A549 (cell line): ENCODE measurements at regions not wholly inside any gene's neighbourhood (a gene's known extent, or its start where the extent isn't known, plus 50 kb on each side); places are given as distances from the start of the nearest gene placed in this dataset.

ENCODE experiments used
- ATAC-seq, 2 experiments: fragments of 200-7000 bp in 1 of 2; fragments of >200 bp in 1 of 2; cut with Nextera tagmentation in 1 of 2; cut with Tn5 transposase in 1 of 2; 3 replicates each; pipeline versions ENCODE4 v1.8.0 to v1.9.1; 2018 to 2020; ENCODE audit warnings: mild to moderate bottlenecking in 1 of 2, moderate library complexity in 1 of 2
- CTCF ChIA-PET: fragments of 300-600 bp; sonication (Branson Sonifier 250); formaldehyde crosslinking; extraction: SDS; loops from one replicate; lab custom pipeline; 2021; ENCODE audit warnings: antibody characterized with exemption, inconsistent platforms; lab: Yijun Ruan, JAX
- POLR2A ChIA-PET: fragments of 350-600 bp; formaldehyde crosslinking; extraction: SDS; loops from one replicate; lab custom pipeline; 2021; ENCODE audit warnings: antibody characterized with exemption, inconsistent platforms; lab: Yijun Ruan, JAX
- DNase-seq, 2 experiments: peaks; one replicate each; pipeline versions ENCODE4 v3.0.0 to v3.0.0-alpha.2; 2011 to 2016; ENCODE audit warnings: low read depth in 1 of 2, low spot score in 1 of 2
- FAIRE-seq: peaks from 2 replicates; lab custom pipeline; 2011; peaks lifted over from hg19 to GRCh38; lab: Jason Lieb, UNC
- H3K27ac ChIP-seq, 2 experiments: fragments of >200 bp; sonication (Bioruptor Twin); formaldehyde crosslinking; 3 replicates each; pipeline ENCODE4 v1.5.1; 2016 to 2017
- H3K4me1 ChIP-seq: fragments of >200 bp; sonication (Bioruptor Twin); formaldehyde crosslinking; 3 replicates; pipeline ENCODE4 v1.6.1; 2016
- H3K4me2 ChIP-seq: fragments of >200 bp; sonication (Bioruptor Twin); formaldehyde crosslinking; 3 replicates; pipeline ENCODE4 v1.6.1; 2016
- H3K4me3 ChIP-seq: fragments of >200 bp; sonication (Bioruptor Twin); formaldehyde crosslinking; 3 replicates; pipeline ENCODE4 v1.5.1; 2016
- H3K9me3 ChIP-seq: fragments of >200 bp; sonication (Bioruptor Twin); formaldehyde crosslinking; 3 replicates; pipeline ENCODE4 v1.6.1; 2016
- ATOH8 ChIP-seq: fragments of 250-450 bp; sonication (Bioruptor Pico); IDR thresholded peaks from 2 replicates; pipeline ENCODE4 v1.5.0; 2020; ENCODE audit warnings: low read depth, mild to moderate bottlenecking, moderate library complexity
- CHD4 ChIP-seq: fragments of 200-600 bp; sonication (generic); IDR thresholded peaks from 2 replicates; pipeline ENCODE4 v1.6.1; 2016; ENCODE audit warnings: antibody characterized with exemption, mild to moderate bottlenecking, borderline replicate concordance
- CTCF ChIP-seq: fragments of >200 bp; sonication (Bioruptor Twin); formaldehyde crosslinking; IDR thresholded peaks from 3 replicates; pipeline ENCODE4 v1.5.1; 2016
- EHF ChIP-seq: fragments of 250-450 bp; sonication (Bioruptor Pico); IDR thresholded peaks from 2 replicates; pipeline ENCODE4 v1.5.0; 2020; ENCODE audit warnings: mild to moderate bottlenecking
- ELK1 ChIP-seq: fragments of 150-350 bp; IDR thresholded peaks from 2 replicates; pipeline ENCODE4 v1.6.1; 2014; ENCODE audit warnings: low read depth, mild to moderate bottlenecking, low read length
- EP300 ChIP-seq, 2 experiments: fragments of >200 bp; sonication (Bioruptor Twin); formaldehyde crosslinking; IDR thresholded peaks; 2 replicates in 1 of 2; 3 replicates in 1 of 2; pipeline ENCODE4 v1.6.1; 2016 to 2017
- ESRRA ChIP-seq: fragments of 150-350 bp; IDR thresholded peaks from 2 replicates; pipeline ENCODE4 v1.6.1; 2014; ENCODE audit warnings: mild to moderate bottlenecking, low read length, borderline replicate concordance
- FOSL2 ChIP-seq, 2 experiments: fragments of 450-650 bp in 1 of 2; fragments of >200 bp in 1 of 2; sonication (Bioruptor Twin) in 1 of 2; formaldehyde crosslinking; IDR thresholded peaks; 2 replicates each; pipeline versions ENCODE4 v1.5.0 to v1.6.1; 2016 to 2020; ENCODE audit warnings: mild to moderate bottlenecking in 1 of 2, moderate library complexity in 1 of 2
- FOXS1 ChIP-seq: fragments of 250-450 bp; sonication (Bioruptor Pico); IDR thresholded peaks from 2 replicates; pipeline ENCODE4 v1.5.0; 2020; ENCODE audit warnings: mild to moderate bottlenecking, moderate library complexity
- HES2 ChIP-seq: fragments of >200 bp; sonication (Bioruptor Twin); formaldehyde crosslinking; IDR thresholded peaks from 2 replicates; pipeline ENCODE4 v1.6.1; 2016
- HOXB5 ChIP-seq: fragments of 250-450 bp; sonication (Bioruptor Pico); IDR thresholded peaks from 2 replicates; pipeline ENCODE4 v1.5.0; 2020; ENCODE audit warnings: mild to moderate bottlenecking, moderate library complexity
- MAX ChIP-seq: IDR thresholded peaks from 2 replicates; pipeline ENCODE4 v1.6.1; 2012
- MAZ ChIP-seq: fragments of 150-350 bp; IDR thresholded peaks from 2 replicates; pipeline ENCODE4 v1.6.1; 2014; ENCODE audit warnings: antibody characterized with exemption, low read depth, low read length, borderline replicate concordance
- NFE2L2 ChIP-seq: fragments of 150-350 bp; conservative IDR thresholded peaks from 2 replicates; pipeline ENCODE4 v1.6.1; 2014; ENCODE audit warnings: low read length
- PBX3 ChIP-seq: IDR thresholded peaks from 2 replicates; pipeline ENCODE4 v1.6.1; 2012
- POLR2AphosphoS2 ChIP-seq: conservative IDR thresholded peaks from 2 replicates; pipeline ENCODE4 v1.6.1; 2012; ENCODE audit warnings: low read length, improper control_type of control experiment, inconsistent platforms
- RAD21 ChIP-seq, 2 experiments: fragments of >200 bp in 1 of 2; sonication (Bioruptor Twin) in 1 of 2; formaldehyde crosslinking in 1 of 2; IDR thresholded peaks in 1 of 2; conservative IDR thresholded peaks in 1 of 2; 2 replicates in 1 of 2; 3 replicates in 1 of 2; pipeline ENCODE4 v1.6.1; 2012 to 2018; ENCODE audit warnings: inconsistent platforms in 1 of 2
- RARB ChIP-seq: fragments of 250-450 bp; sonication (Bioruptor Pico); IDR thresholded peaks from 2 replicates; pipeline ENCODE4 v1.8.0; 2021; ENCODE audit warnings: mild to moderate bottlenecking, moderate library complexity
- SMC3 ChIP-seq: fragments of >200 bp; sonication (Bioruptor Twin); formaldehyde crosslinking; IDR thresholded peaks from 3 replicates; pipeline ENCODE4 v1.6.1; 2018; ENCODE audit warnings: inconsistent platforms
- SREBF2 ChIP-seq: fragments of 450-650 bp; IDR thresholded peaks from 2 replicates; pipeline ENCODE4 v1.6.1; 2014; ENCODE audit warnings: mild to moderate bottlenecking, moderate library complexity
- ZFP36 ChIP-seq: fragments of 450-650 bp; IDR thresholded peaks from 2 replicates; pipeline ENCODE4 v1.6.1; 2014; ENCODE audit warnings: borderline replicate concordance; ENCODE audit not compliant: partially characterized antibody
- ZNF302 ChIP-seq: fragments of 250-450 bp; sonication (Bioruptor Pico); IDR thresholded peaks from 2 replicates; pipeline ENCODE4 v1.9.0; 2021; ENCODE audit warnings: inconsistent platforms, mild to moderate bottlenecking, moderate library complexity
- WGBS: methylation state at CpG from one replicate; pipeline ENCODE4 v1.1.6; 2017; ENCODE audit errors: missing lambda C conversion rate; 5-methylcytosine and 5-hydroxymethylcytosine counted together

GRCh38 chr14:26730929-26731618 is 133.2 kb upstream of the NOVA1 start:
- ChIA-PET CTCF (interaction anchor here (0.6 to 1.7 kb wide), 4 partner anchors 11 to 35 kb away, joined by 3 to 4 read pairs (median 3); no protein-coding TSS in a partner anchor), POLR2A (no interaction called here)
- no peak overlapping the region for H3K27ac ChIP-seq
- 65% methylated on average over 4 of the region's 4 CpGs for WGBS
- no peaks in the 10 kb centered on the region for H3K9me3 ChIP-seq
- no peak for TF ChIP-seq EP300 (IDR thresholded peaks at IDR 0.05)
- peak in 1 of 2 experiments; percentile 39; a peak in 2 of 5 replicates for TF ChIP-seq RAD21 (conservative IDR thresholded peaks at IDR 0.05 in 1 of 2, IDR thresholded peaks at IDR 0.05 in 1 of 2)
- no peak for TF ChIP-seq ZNF302 (CRISPR knock-in tag)
- TF ChIP-seq CTCF: peak; percentile 24; the same call in 2 of the 3 replicates
- TF ChIP-seq SMC3: peak; percentile 13; the same call in 2 of the 3 replicates
- no peak overlapping the region for H3K4me2 ChIP-seq
- ATAC-seq: peak in 1 of 2 experiments; percentile 74; a peak in 3 of 6 replicates
- FAIRE-seq: no peak
- H3K4me3 ChIP-seq: no peak overlapping the region
- DNase-seq: peak in 1 of 2 experiments; percentile 24
- no peaks in the 10 kb centered on the region for H3K4me1 ChIP-seq

- FAIRE-seq (no peak), DNase-seq (no peak), ATAC-seq (no peak)
- 40% methylated on average over 2 of the region's 2 CpGs for WGBS
- Histone ChIP-seq H3K4me1 (no peaks in the 10 kb centered on the region), H3K9me3 (no peaks in the 10 kb centered on the region), H3K27ac (no peak overlapping the region), H3K4me2 (no peak overlapping the region), H3K4me3 (no peak overlapping the region)
- no peak for TF ChIP-seq HES2
- CTCF ChIA-PET: no interaction called here
- POLR2A ChIA-PET: no interaction called here
Measured at GRCh38 chr14:26735811-26736210, 138.0 kb upstream of the NOVA1 start.

GRCh38 chr14:26738571-26738970 is 140.7 kb upstream of the NOVA1 start:
- FAIRE-seq (no peak), DNase-seq (no peak), ATAC-seq (no peak)
- H3K9me3 ChIP-seq: peaks cover 4% of the 10 kb centered on the region; the same call in 1 of the 3 replicates
- WGBS: 49% methylated on average over 3 of the region's 3 CpGs
- no peak overlapping the region for H3K27ac ChIP-seq
- H3K4me2 ChIP-seq: no peak overlapping the region
- ChIA-PET POLR2A (no interaction called here), CTCF (no interaction called here)
- no peak overlapping the region for H3K4me3 ChIP-seq
- H3K4me1 ChIP-seq: no peaks in the 10 kb centered on the region
- TF ChIP-seq ESRRA (no peak), EHF (CRISPR knock-in tag) (no peak), EP300 (IDR thresholded peaks at IDR 0.05) (no peak), RARB (CRISPR knock-in tag) (no peak), ATOH8 (CRISPR knock-in tag) (no peak), ZNF302 (CRISPR knock-in tag) (no peak), MAX (no peak), FOSL2 (IDR thresholded peaks at IDR 0.05) (no peak), FOSL2 (CRISPR knock-in tag; IDR thresholded peaks at IDR 0.05) (no peak), FOXS1 (no peak)
- TF ChIP-seq, all 56 proteins: peak for 0

- ChIA-PET POLR2A (no interaction called here), CTCF (no interaction called here)
- H3K4me2 ChIP-seq: no peak overlapping the region
- no peak for DNase-seq
- H3K27ac ChIP-seq: no peak overlapping the region
- no peak overlapping the region for H3K4me3 ChIP-seq
- no peak for FAIRE-seq
- H3K9me3 ChIP-seq: peaks cover 4% of the 10 kb centered on the region; the same call in 1 of the 3 replicates
- ATAC-seq: no peak
- H3K4me1 ChIP-seq: no peaks in the 10 kb centered on the region
- no peak for TF ChIP-seq ELK1
- TF ChIP-seq NFE2L2: no peak
- no peak for TF ChIP-seq SREBF2
- no peak for TF ChIP-seq ZNF302 (CRISPR knock-in tag)
- TF ChIP-seq PBX3: no peak
- TF ChIP-seq HOXB5 (CRISPR knock-in tag): no peak
- TF ChIP-seq MAZ: no peak
- TF ChIP-seq ZFP36: no peak
- no peak for TF ChIP-seq RAD21 (conservative IDR thresholded peaks at IDR 0.05 in 1 of 2, IDR thresholded peaks at IDR 0.05 in 1 of 2)
- TF ChIP-seq POLR2AphosphoS2: no peak
- TF ChIP-seq CHD4: no peak
- TF ChIP-seq ATOH8 (CRISPR knock-in tag): no peak
Measured at GRCh38 chr14:26741711-26742212, 143.9 kb upstream of the NOVA1 start.
